KOPT-K1 (cell line): ENCODE measurements at regions not wholly inside any gene's neighbourhood (a gene's known extent, or its start where the extent isn't known, plus 50 kb on each side); places are given as distances from the start of the nearest gene placed in this dataset.

Experiments used
- H3K27ac ChIP-seq: fragments of 200-600 bp; sonication (generic); 2 replicates; pipeline ENCODE4 v1.5.1; 2016; ENCODE audit warnings: antibody characterized with exemption, mild to moderate bottlenecking, low read depth, low read length; ENCODE audit not compliant: poor library complexity, severe bottlenecking
- H3K36me3 ChIP-seq: fragments of 200-600 bp; sonication (generic); 2 replicates; pipeline ENCODE4 v1.5.1; 2017; ENCODE audit warnings: antibody characterized with exemption, mild to moderate bottlenecking, low read length, moderate library complexity; ENCODE audit not compliant: insufficient read depth
- H3K9me3 ChIP-seq: fragments of 200-600 bp; sonication (generic); 2 replicates; pipeline ENCODE4 v1.5.1; 2017; ENCODE audit warnings: antibody characterized with exemption, low read length, mild to moderate bottlenecking; ENCODE audit not compliant: insufficient read depth, poor library complexity, severe bottlenecking

- H3K27ac ChIP-seq, result no peak overlapping the region
- no peaks in the 10 kb centered on the region for H3K9me3 ChIP-seq
- no peaks in the 10 kb centered on the region for H3K36me3 ChIP-seq
These were observed 90.8 kb downstream of the NAA11 start for GRCh38 chr4:79235095-79235494.

- Histone ChIP-seq H3K27ac (no peak overlapping the region), H3K9me3 (no peaks in the 10 kb centered on the region), H3K36me3 (no peaks in the 10 kb centered on the region)
These were observed 92.0 kb downstream of the NAA11 start for GRCh38 chr4:79233820-79234219.

- H3K9me3 ChIP-seq, result no peaks in the 10 kb centered on the region
- H3K27ac ChIP-seq, result no peak overlapping the region
- no peaks in the 10 kb centered on the region for H3K36me3 ChIP-seq
These were observed 93.3 kb downstream of the NAA11 start for GRCh38 chr4:79232540-79232939.

GRCh38 chr4:79227860-79228259 lies 98.0 kb downstream of the NAA11 start:
- Histone ChIP-seq H3K36me3 (no peaks in the 10 kb centered on the region), H3K9me3 (no peaks in the 10 kb centered on the region), H3K27ac (no peak overlapping the region)

- Histone ChIP-seq H3K27ac (no peak overlapping the region), H3K36me3 (no peaks in the 10 kb centered on the region), H3K9me3 (no peaks in the 10 kb centered on the region)
These were observed 100.5 kb downstream of the NAA11 start for GRCh38 chr4:79225360-79225759.

GRCh38 chr4:79224777-79225104 lies 101.1 kb downstream of the NAA11 start:
- H3K9me3 ChIP-seq, result no peaks in the 10 kb centered on the region
- H3K27ac ChIP-seq, result no peak overlapping the region
- no peaks in the 10 kb centered on the region for H3K36me3 ChIP-seq

GRCh38 chr4:79223993-79224776 lies 101.7 kb downstream of the NAA11 start:
- H3K27ac ChIP-seq, result no peak overlapping the region
- H3K36me3 ChIP-seq, result no peaks in the 10 kb centered on the region
- no peaks in the 10 kb centered on the region for H3K9me3 ChIP-seq

GRCh38 chr4:79217025-79217424 lies 108.8 kb downstream of the NAA11 start:
- H3K9me3 ChIP-seq, result no peaks in the 10 kb centered on the region

GRCh38 chr4:79213702-79214101 lies 112.2 kb downstream of the NAA11 start:
- H3K9me3 ChIP-seq, result no peaks in the 10 kb centered on the region
- no peaks in the 10 kb centered on the region for H3K36me3 ChIP-seq
- H3K27ac ChIP-seq, result no peak overlapping the region

More at GRCh38 chr4:79217025-79217424, 108.8 kb downstream of the NAA11 start:
- Histone ChIP-seq H3K27ac (no peak overlapping the region), H3K36me3 (no peaks in the 10 kb centered on the region)

GRCh38 chr4:79213010-79213409 lies 112.9 kb downstream of the NAA11 start:
- no peaks in the 10 kb centered on the region for H3K9me3 ChIP-seq
- H3K27ac ChIP-seq, result no peak overlapping the region
- H3K36me3 ChIP-seq, result no peaks in the 10 kb centered on the region

- H3K36me3 ChIP-seq, result no peaks in the 10 kb centered on the region
- no peaks in the 10 kb centered on the region for H3K9me3 ChIP-seq
- H3K27ac ChIP-seq, result no peak overlapping the region
These were observed 113.5 kb downstream of the NAA11 start for GRCh38 chr4:79212311-79212710.

GRCh38 chr4:79211490-79211889 lies 114.4 kb downstream of the NAA11 start:
- H3K27ac ChIP-seq, result no peak overlapping the region
- H3K36me3 ChIP-seq, result no peaks in the 10 kb centered on the region

GRCh38 chr4:79210636-79211049 lies 115.2 kb downstream of the NAA11 start:
- Histone ChIP-seq H3K27ac (no peak overlapping the region), H3K36me3 (no peaks in the 10 kb centered on the region), H3K9me3 (peaks cover 15% of the 10 kb centered on the region)

More at GRCh38 chr4:79211490-79211889, 114.4 kb downstream of the NAA11 start:
- H3K9me3 ChIP-seq, result peaks cover 7% of the 10 kb centered on the region

- no peaks in the 10 kb centered on the region for H3K36me3 ChIP-seq
- peaks cover 15% of the 10 kb centered on the region for H3K9me3 ChIP-seq
- no peak overlapping the region for H3K27ac ChIP-seq
These were observed 115.8 kb downstream of the NAA11 start for GRCh38 chr4:79209822-79210635.

GRCh38 chr4:79209081-79209480 lies 116.8 kb downstream of the NAA11 start:
- Histone ChIP-seq H3K27ac (no peak overlapping the region), H3K36me3 (no peaks in the 10 kb centered on the region), H3K9me3 (peaks cover 15% of the 10 kb centered on the region)
